ENCODE measurements at regions not wholly inside any gene's neighbourhood (a gene's known extent, or its start where the extent isn't known, plus 50 kb on each side); places are given as distances from the start of the nearest gene placed in this dataset.

DNA sequence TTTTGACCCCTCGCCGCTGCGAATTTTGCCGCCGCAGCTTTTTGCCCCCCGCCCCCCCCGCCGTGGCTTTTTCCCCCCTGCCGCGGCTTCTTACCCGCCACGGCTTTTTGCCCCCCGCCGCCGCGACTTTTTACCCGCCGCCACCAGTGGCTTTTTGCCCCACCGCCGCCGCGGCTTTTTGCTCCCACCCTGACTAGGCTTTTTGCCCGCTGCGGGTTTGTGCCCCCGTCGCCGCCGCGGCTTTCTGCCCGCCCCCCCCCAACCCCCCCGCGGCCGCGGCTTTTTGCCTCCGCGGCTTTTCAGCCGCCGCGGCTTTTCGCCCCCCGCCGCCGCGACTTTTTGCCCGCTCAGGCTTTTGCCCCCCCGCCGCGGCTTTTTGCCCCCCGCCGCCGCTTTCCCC is 598.1 kb downstream of the GOLGA6L6 start:
- TF ChIP-seq, protein P1, sequence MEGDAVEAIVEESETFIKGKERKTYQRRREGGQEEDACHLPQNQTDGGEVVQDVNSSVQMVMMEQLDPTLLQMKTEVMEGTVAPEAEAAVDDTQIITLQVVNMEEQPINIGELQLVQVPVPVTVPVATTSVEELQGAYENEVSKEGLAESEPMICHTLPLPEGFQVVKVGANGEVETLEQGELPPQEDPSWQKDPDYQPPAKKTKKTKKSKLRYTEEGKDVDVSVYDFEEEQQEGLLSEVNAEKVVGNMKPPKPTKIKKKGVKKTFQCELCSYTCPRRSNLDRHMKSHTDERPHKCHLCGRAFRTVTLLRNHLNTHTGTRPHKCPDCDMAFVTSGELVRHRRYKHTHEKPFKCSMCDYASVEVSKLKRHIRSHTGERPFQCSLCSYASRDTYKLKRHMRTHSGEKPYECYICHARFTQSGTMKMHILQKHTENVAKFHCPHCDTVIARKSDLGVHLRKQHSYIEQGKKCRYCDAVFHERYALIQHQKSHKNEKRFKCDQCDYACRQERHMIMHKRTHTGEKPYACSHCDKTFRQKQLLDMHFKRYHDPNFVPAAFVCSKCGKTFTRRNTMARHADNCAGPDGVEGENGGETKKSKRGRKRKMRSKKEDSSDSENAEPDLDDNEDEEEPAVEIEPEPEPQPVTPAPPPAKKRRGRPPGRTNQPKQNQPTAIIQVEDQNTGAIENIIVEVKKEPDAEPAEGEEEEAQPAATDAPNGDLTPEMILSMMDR (conservative IDR thresholded peaks at IDR 0.05; ENCODE audit: low read length), result no peak
- no peak for TF ChIP-seq EZH2phosphoT487 (IDR thresholded peaks at IDR 0.05; ENCODE audit: borderline replicate concordance, low read depth, low read length)
